NCI-H2171 treated with DMSO at 0.1 percent for 48 hours (cell line): ENCODE measurements at regions not wholly inside any gene's neighbourhood (a gene's known extent, or its start where the extent isn't known, plus 50 kb on each side); places are given as distances from the start of the nearest gene placed in this dataset.
"Not testable (repeated sequence)": the region's sequence is repeated elsewhere in the genome, so short reads cannot be mapped to it uniquely, and the experiment has no call there.

Experiments
- DNase-seq: peaks from one replicate; lab custom pipeline; 2025; lab: John Stamatoyannopoulos, UW

GRCh38 chr21:33993286-33994231, 78.0 kb upstream of the ATP5PO start:
- no peak for DNase-seq

GRCh38 chr21:33992412-33992811, 76.8 kb upstream of the ATP5PO start:
- DNase-seq: not testable (repeated sequence)

- DNase-seq: no peak
These were observed 75.5 kb upstream of the ATP5PO start for GRCh38 chr21:33991133-33991532.

GRCh38 chr21:33989440-33989839, 73.8 kb upstream of the ATP5PO start:
- DNase-seq: no peak

- DNase-seq: no peak
These were observed 72.8 kb upstream of the ATP5PO start for GRCh38 chr21:33988237-33989017.

GRCh38 chr21:33987461-33987860, 71.9 kb upstream of the ATP5PO start:
- DNase-seq: no peak

GRCh38 chr21:33985117-33986050, 69.8 kb upstream of the ATP5PO start:
- DNase-seq: no peak

GRCh38 chr21:33984021-33984481, 68.4 kb upstream of the ATP5PO start:
- no peak for DNase-seq

GRCh38 chr21:33981391-33982101, 65.9 kb upstream of the ATP5PO start:
- no peak for DNase-seq

GRCh38 chr21:33980276-33980916, 64.8 kb upstream of the ATP5PO start:
- DNase-seq: no peak

GRCh38 chr21:33978585-33978984, 63.0 kb upstream of the ATP5PO start:
- no peak for DNase-seq

GRCh38 chr21:33977721-33978369, 62.2 kb upstream of the ATP5PO start:
- no peak for DNase-seq

GRCh38 chr21:33977017-33977720, 61.6 kb upstream of the ATP5PO start:
- DNase-seq: no peak

GRCh38 chr21:33976082-33977016, 60.7 kb upstream of the ATP5PO start:
- DNase-seq: peak; percentile 19

- DNase-seq: no peak
These were observed 60.0 kb upstream of the ATP5PO start for GRCh38 chr21:33975548-33976081.

GRCh38 chr21:33974513-33975468, 59.2 kb upstream of the ATP5PO start:
- no peak for DNase-seq

- no peak for DNase-seq
These were observed 57.7 kb upstream of the ATP5PO start for GRCh38 chr21:33973268-33973667.
